Activated CD4-positive, alpha-beta T cell treated with anti-CD3 and anti-CD28 coated beads, Interleukin-2, amount 10 ng/mL, durations not matched to agents 7 days and 5 days (primary cell): ENCODE measurements at regions not wholly inside any gene's neighbourhood (a gene's known extent, or its start where the extent isn't known, plus 50 kb on each side); places are given as distances from the start of the nearest gene placed in this dataset.

Experiments
- CTCF ChIA-PET: fragments of 350-600 bp; sonication (Branson Sonifier 250); formaldehyde crosslinking; loops from one replicate; lab custom pipeline; 2021; ENCODE audit warnings: antibody characterized with exemption; lab: Charles Lee
- POLR2A ChIA-PET: fragments of 350-600 bp; sonication (Branson Sonifier 250); formaldehyde crosslinking; loops from one replicate; lab custom pipeline; 2021; ENCODE audit warnings: antibody characterized with exemption; lab: Charles Lee
- DNase-seq: peaks from one replicate; pipeline ENCODE4 v3.0.0-alpha.2; 2020
- H3K27ac Mint-ChIP-seq: one replicate; pipeline ENCODE4 v1.8.0; 2021; ENCODE audit warnings: mild to moderate bottlenecking, moderate library complexity, mixed read lengths
- H3K27me3 Mint-ChIP-seq: one replicate; pipeline ENCODE4 v1.8.0; 2021; ENCODE audit warnings: mixed read lengths
- H3K36me3 Mint-ChIP-seq: one replicate; pipeline ENCODE4 v1.8.0; 2021; ENCODE audit warnings: low read depth, mixed read lengths
- H3K4me1 Mint-ChIP-seq: one replicate; pipeline ENCODE4 v1.8.0; 2021; ENCODE audit warnings: mixed read lengths
- H3K4me3 Mint-ChIP-seq: one replicate; pipeline ENCODE4 v1.8.0; 2021; ENCODE audit warnings: mild to moderate bottlenecking, moderate library complexity, mixed read lengths
- H3K9me3 Mint-ChIP-seq: one replicate; pipeline ENCODE4 v1.8.0; 2021; ENCODE audit warnings: mixed read lengths

DNA sequence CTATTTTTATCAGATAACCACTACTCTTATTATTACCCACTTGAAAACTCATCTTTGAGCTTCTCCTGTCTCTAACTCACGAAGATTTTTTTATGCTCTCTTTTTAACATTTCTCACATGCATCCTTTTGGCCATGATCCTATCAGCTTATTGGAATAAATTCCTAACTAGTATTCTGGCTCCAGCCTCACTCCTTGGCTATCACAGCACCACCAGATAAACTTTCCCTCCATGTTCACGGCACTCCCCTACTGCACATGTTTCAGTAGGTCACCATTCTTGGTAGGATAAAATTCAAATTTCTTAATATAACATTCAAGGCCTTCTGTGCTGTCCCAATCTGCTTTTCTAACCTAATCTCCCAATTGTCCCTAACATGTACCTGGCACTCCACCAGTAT, 186.6 kb upstream of the UBASH3B start:
- ChIA-PET CTCF (no interaction called here), POLR2A (no interaction called here)
- Mint-ChIP-seq H3K4me1 (no peaks in the 10 kb centered on the region), H3K36me3 (no peaks in the 10 kb centered on the region), H3K9me3 (no peaks in the 10 kb centered on the region), H3K4me3 (no peak overlapping the region), H3K27ac (no peak overlapping the region), H3K27me3 (peaks cover 6% of the 10 kb centered on the region)
- DNase-seq, result no peak

DNA sequence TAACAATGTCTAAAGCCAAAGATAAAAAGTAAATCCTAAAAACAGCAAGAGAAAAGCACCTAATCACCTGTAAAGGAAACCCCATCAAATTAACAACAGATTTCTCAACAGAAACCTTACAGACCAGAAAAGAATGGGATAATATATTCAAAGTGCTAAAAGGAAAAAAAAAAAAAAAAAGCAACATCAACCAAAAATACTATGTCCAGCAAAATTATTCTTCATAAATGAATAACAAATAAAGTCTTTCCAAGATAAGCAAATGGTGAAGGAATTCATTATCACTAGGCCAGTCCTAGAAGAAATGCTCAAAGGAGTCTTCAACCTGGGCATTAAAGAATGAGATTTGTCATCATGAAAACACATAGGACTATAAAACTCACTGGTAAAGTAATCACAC, 192.0 kb upstream of the UBASH3B start:
- no peak overlapping the region for H3K27ac Mint-ChIP-seq
- no peak for DNase-seq
- peaks cover 1% of the 10 kb centered on the region for H3K27me3 Mint-ChIP-seq
- POLR2A ChIA-PET, result no interaction called here
- H3K36me3 Mint-ChIP-seq, result no peaks in the 10 kb centered on the region
- CTCF ChIA-PET, result no interaction called here
- H3K4me1 Mint-ChIP-seq, result no peaks in the 10 kb centered on the region
- no peak overlapping the region for H3K4me3 Mint-ChIP-seq
- peaks cover 2% of the 10 kb centered on the region for H3K9me3 Mint-ChIP-seq

DNA sequence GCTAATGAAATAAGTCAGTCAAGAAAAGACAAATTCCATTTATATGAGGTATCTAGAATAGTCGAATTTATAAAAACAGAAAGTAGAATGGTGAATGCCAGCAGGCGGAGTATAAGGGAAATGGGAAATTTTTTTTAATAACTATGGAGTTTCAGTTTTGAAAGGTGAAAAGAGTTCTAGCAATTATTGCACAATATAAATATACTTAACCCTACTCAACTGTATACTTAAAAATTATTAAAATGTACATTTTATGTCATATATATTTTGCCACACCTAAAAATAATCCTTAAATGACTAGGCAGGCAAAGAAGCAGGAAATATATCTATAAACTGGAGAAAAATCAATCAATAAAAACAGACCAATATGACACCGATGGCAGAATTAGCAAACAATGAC, 196.5 kb upstream of the UBASH3B start:
- Mint-ChIP-seq H3K27ac (no peak overlapping the region), H3K36me3 (no peaks in the 10 kb centered on the region), H3K4me3 (no peak overlapping the region), H3K4me1 (no peaks in the 10 kb centered on the region), H3K27me3 (peaks cover 3% of the 10 kb centered on the region), H3K9me3 (peaks cover 2% of the 10 kb centered on the region)
- POLR2A ChIA-PET, result no interaction called here
- CTCF ChIA-PET, result no interaction called here
- no peak for DNase-seq

- peaks cover 3% of the 10 kb centered on the region for H3K27me3 Mint-ChIP-seq
Observed at GRCh38 chr11:122453586-122453985, 201.9 kb upstream of the UBASH3B start.

DNA sequence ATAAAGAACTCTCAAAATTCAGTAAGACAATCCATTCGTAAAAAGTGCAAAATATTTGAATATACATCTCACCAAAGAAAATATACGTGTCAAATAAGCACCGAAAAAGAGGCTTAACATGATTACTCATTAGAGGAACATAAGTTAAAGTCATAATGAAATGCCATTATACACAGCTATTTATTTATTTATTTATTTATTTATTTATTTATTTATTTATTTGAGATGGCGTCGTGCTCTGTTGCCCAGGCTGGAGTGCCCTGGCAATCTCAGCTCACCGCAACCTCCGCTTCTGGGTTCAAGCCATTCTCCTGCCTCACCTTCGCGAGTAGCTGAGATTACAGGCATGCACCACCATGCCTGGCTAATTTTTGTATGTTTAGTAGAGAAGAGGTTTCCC, 203.6 kb upstream of the UBASH3B start:
- Mint-ChIP-seq H3K4me1 (no peaks in the 10 kb centered on the region), H3K27me3 (peaks cover 3% of the 10 kb centered on the region), H3K27ac (no peak overlapping the region), H3K4me3 (no peak overlapping the region), H3K9me3 (no peaks in the 10 kb centered on the region), H3K36me3 (no peaks in the 10 kb centered on the region)
- ChIA-PET CTCF (no interaction called here), POLR2A (no interaction called here)
- DNase-seq, result no peak

More at GRCh38 chr11:122453586-122453985, 201.9 kb upstream of the UBASH3B start:
- Mint-ChIP-seq H3K36me3 (no peaks in the 10 kb centered on the region), H3K27ac (no peak overlapping the region), H3K9me3 (no peaks in the 10 kb centered on the region), H3K4me1 (no peaks in the 10 kb centered on the region), H3K4me3 (no peak overlapping the region)
- no peak for DNase-seq
- CTCF ChIA-PET, result no interaction called here
- POLR2A ChIA-PET, result no interaction called here

GRCh38 chr11:122441666-122442035, 213.9 kb upstream of the UBASH3B start:
- Mint-ChIP-seq H3K4me3 (no peak overlapping the region), H3K27me3 (peaks cover 13% of the 10 kb centered on the region), H3K4me1 (no peaks in the 10 kb centered on the region), H3K9me3 (no peaks in the 10 kb centered on the region), H3K36me3 (no peaks in the 10 kb centered on the region), H3K27ac (no peak overlapping the region)
- CTCF ChIA-PET, result no interaction called here
- POLR2A ChIA-PET, result no interaction called here
- no peak for DNase-seq

DNA sequence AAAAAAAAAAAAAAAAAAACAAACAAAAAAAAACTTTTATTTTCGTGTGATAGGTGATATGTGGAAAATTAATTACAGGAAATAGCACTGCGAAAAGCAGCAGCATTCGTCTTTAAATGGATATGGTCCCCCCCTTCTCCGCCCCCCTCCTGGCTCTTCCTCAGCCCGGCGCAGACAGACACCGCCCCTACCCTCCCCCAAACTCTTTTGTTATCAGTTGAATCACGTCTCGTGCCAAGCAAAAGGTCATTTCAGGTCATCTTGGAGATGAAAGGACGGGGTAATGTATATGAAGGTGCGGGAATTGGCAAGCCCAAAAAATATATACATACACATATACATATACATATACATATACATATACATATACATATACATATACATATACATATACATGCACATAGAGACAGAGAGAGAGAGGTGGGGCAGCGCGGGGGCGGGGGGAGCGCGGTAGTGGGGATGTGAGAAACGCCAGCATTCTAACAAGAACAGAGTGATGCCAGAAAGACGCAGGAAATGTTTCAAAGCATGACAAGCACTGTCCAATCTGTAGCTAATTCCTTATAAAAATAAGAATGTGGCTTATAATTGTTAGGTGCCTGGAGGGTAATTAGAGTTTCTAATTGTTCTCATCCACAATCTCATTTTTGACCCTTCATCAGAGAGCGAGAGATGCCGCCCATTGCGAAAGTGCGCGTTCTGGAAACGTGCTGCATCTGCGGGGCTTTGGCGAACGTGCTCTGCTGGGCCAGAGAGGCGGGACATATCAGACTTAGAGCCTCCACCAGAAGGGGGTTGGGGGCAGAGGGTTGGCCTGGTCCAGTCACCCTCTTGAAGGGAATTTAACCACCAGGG, 214.5 kb upstream of the UBASH3B start:
- Mint-ChIP-seq H3K4me1 (no peaks in the 10 kb centered on the region), H3K27ac (no peak overlapping the region), H3K27me3 (peaks cover 13% of the 10 kb centered on the region), H3K4me3 (no peak overlapping the region), H3K36me3 (no peaks in the 10 kb centered on the region), H3K9me3 (no peaks in the 10 kb centered on the region)
- ChIA-PET POLR2A (no interaction called here), CTCF (no interaction called here)
- DNase-seq, result no peak

GRCh38 chr11:122439866-122440810, 215.4 kb upstream of the UBASH3B start:
- H3K4me3 Mint-ChIP-seq, result no peak overlapping the region
- H3K4me1 Mint-ChIP-seq, result no peaks in the 10 kb centered on the region
- DNase-seq, result no peak
- H3K9me3 Mint-ChIP-seq, result no peaks in the 10 kb centered on the region
- ChIA-PET POLR2A (no interaction called here), CTCF (no interaction called here)
- no peaks in the 10 kb centered on the region for H3K36me3 Mint-ChIP-seq
- peaks cover 13% of the 10 kb centered on the region for H3K27me3 Mint-ChIP-seq
- H3K27ac Mint-ChIP-seq, result no peak overlapping the region

- POLR2A ChIA-PET, result no interaction called here
- Mint-ChIP-seq H3K4me1 (no peaks in the 10 kb centered on the region), H3K4me3 (no peak overlapping the region), H3K36me3 (no peaks in the 10 kb centered on the region), H3K27ac (no peak overlapping the region), H3K27me3 (peaks cover 13% of the 10 kb centered on the region), H3K9me3 (no peaks in the 10 kb centered on the region)
- DNase-seq, result no peak
- CTCF ChIA-PET, result no interaction called here
Observed at GRCh38 chr11:122436188-122436555, 219.3 kb upstream of the UBASH3B start.

DNA sequence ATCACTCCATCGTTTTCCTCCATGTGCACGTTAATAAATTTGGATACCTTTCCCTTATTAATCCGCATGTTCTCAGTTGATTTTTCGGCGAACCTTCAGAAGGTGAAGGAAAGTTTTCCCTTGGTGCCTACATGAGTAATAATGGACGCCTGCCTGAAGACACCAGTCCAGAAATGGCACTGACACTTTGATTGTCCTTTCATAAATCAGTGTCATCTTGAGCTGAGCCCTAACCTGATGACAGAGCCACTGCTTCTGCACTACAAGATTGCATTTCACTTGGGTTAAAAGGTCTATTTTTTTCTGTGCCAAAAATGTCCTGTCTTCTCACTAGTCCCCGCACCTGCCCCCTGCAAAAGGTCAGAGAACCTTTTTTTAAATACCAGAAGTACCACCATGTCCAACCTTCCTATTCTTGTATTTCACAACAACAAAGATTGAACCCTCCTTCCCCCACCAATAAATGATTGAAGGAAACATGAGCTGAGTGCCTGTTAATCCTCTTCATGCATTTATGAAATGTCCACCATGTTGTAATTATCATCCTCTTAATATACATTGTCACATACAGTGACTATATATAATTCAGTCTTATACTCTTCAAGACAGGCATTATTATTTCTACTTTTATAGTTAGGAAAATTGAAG, 219.9 kb upstream of the UBASH3B start:
- POLR2A ChIA-PET, result no interaction called here
- Mint-ChIP-seq H3K27me3 (peaks cover 13% of the 10 kb centered on the region), H3K4me1 (no peaks in the 10 kb centered on the region), H3K9me3 (no peaks in the 10 kb centered on the region), H3K27ac (no peak overlapping the region), H3K4me3 (no peak overlapping the region), H3K36me3 (no peaks in the 10 kb centered on the region)
- CTCF ChIA-PET, result no interaction called here
- no peak for DNase-seq

GRCh38 chr11:122434786-122435185, 220.7 kb upstream of the UBASH3B start:
- H3K27ac Mint-ChIP-seq, result no peak overlapping the region
- ChIA-PET POLR2A (no interaction called here), CTCF (no interaction called here)
- peaks cover 6% of the 10 kb centered on the region for H3K27me3 Mint-ChIP-seq
- DNase-seq, result no peak
- no peaks in the 10 kb centered on the region for H3K4me1 Mint-ChIP-seq
- H3K36me3 Mint-ChIP-seq, result no peaks in the 10 kb centered on the region
- no peaks in the 10 kb centered on the region for H3K9me3 Mint-ChIP-seq
- no peak overlapping the region for H3K4me3 Mint-ChIP-seq

DNA sequence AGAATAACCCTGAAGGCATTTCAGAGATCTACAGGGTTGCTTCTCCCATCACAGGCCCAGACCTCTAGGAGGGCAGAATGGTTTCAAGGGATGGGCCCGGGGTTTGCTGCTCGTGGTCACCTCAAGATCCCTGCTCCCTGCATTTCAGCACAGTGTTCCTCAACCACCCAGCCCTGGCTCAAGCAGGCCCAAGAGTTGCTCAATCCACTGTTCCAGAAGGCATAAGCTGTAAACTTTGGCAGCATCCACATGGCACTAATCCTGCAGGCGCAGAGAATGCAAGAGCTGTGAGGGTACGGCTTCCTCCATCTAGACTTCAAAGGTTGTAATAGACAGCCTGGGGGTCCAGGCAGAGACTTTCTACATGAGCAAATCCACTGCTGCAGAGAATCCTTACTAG, 225.0 kb upstream of the UBASH3B start:
- no peak for DNase-seq
- Mint-ChIP-seq H3K9me3 (no peaks in the 10 kb centered on the region), H3K4me3 (no peak overlapping the region), H3K27me3 (no peaks in the 10 kb centered on the region), H3K4me1 (no peaks in the 10 kb centered on the region), H3K36me3 (no peaks in the 10 kb centered on the region), H3K27ac (no peak overlapping the region)
- ChIA-PET CTCF (no interaction called here), POLR2A (no interaction called here)

- H3K27ac Mint-ChIP-seq, result no peak overlapping the region
- ChIA-PET CTCF (interaction anchor here (0.6 kb wide), 1 partner anchor 180 kb away, joined by 3 read pairs; no protein-coding TSS in a partner anchor), POLR2A (no interaction called here)
- H3K9me3 Mint-ChIP-seq, result no peaks in the 10 kb centered on the region
- no peak for DNase-seq
- no peak overlapping the region for H3K4me3 Mint-ChIP-seq
- no peaks in the 10 kb centered on the region for H3K27me3 Mint-ChIP-seq
- H3K36me3 Mint-ChIP-seq, result no peaks in the 10 kb centered on the region
- no peaks in the 10 kb centered on the region for H3K4me1 Mint-ChIP-seq
Observed at GRCh38 chr11:122426073-122426472, 229.4 kb upstream of the UBASH3B start.
